GM20431 (cell line): ENCODE measurements at regions not wholly inside any gene's neighbourhood (a gene's known extent, or its start where the extent isn't known, plus 50 kb on each side); places are given as distances from the start of the nearest gene placed in this dataset.
"Not testable (repeated sequence)": the region's sequence is repeated elsewhere in the genome, so short reads cannot be mapped to it uniquely, and the experiment has no call there.

Experiments
- in situ Hi-C: fragments of 300-500 bp; cut with MseI, MboI; formaldehyde crosslinking; loops from one replicate; pipeline ENCODE4 v1.15.0; 2020; ENCODE audit warnings: low sequenced_read_pairs; ENCODE audit not compliant: unreplicated experiment

GRCh38 chr5:125412561-125413495, 666.4 kb upstream of the ZNF608 start:
- in situ Hi-C loops = no loop called here

- in situ Hi-C loops = no loop called here
Measured at GRCh38 chr5:125413496-125414274, 667.2 kb upstream of the ZNF608 start.

DNA sequence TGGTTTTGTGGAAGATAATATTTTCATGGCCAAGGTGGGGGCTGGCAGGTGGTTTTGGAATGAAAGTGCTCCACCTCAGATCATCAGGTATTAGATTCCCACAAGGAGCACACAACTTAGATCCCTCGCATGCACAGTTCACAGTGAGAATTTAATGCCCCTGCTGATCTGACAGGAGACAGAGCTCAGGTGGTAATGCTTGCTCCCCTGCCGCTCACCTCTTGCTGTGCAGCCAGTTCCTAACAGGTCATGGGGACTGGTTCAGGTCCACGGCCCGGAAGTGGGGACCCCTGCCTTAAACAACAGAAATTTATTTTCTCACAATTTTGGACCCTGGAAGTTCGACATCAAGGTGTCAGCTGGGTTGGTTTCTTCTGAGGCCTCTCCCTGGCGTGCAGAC, 668.7 kb upstream of the ZNF608 start:
- in situ Hi-C loops = no loop called here

- in situ Hi-C loops = no loop called here
Measured at GRCh38 chr5:125416055-125416454, 669.6 kb upstream of the ZNF608 start.

- in situ Hi-C loops = no loop called here
Measured at GRCh38 chr5:125421006-125421405, 674.6 kb upstream of the ZNF608 start.

DNA sequence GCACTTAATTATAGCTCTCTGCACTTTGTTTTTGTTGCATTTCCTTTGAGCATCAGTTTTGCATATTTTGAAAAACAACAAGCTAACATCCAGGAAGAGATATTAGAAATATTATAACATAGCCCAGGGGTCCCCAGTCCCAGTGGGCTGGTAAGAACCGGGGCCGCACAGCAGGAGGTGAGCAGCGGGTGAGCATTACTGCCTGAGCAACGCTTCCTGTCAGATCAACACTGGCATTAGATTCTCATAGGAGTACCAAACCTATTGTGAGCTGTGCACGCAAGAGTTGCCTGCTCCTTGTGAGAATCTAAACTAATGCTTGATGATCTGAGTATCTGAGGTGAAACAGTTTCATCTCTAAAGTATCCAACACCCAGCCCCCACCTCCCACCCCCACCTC, 675.9 kb upstream of the ZNF608 start:
- in situ Hi-C loops = no loop called here

GRCh38 chr5:125424402-125425141, 678.1 kb upstream of the ZNF608 start:
- in situ Hi-C loops = no loop called here

- in situ Hi-C loops = no loop called here
Measured at GRCh38 chr5:125429498-125429897, 683.1 kb upstream of the ZNF608 start.

- in situ Hi-C loops = no loop called here
Measured at GRCh38 chr5:125433457-125433856, 687.0 kb upstream of the ZNF608 start.

DNA sequence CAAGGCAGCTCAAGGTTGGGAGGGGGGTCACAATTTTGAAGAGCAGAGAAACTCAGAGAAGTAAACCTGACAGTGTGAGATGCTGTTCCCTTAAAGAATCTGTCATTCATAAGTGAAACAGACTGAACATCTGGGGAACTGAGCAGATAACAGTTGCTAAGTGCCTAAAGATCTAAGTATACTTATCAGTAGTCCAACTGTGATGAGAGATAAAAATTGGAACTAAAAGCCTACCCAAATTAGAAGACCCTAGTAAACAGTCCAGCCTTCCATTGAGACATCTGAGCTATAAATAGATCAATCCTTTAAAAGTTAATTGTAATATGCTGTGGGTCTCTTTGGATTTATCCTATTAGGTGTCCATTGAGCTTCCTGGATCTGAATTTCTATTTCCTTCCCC, 692.8 kb upstream of the ZNF608 start:
- in situ Hi-C loops = no loop called here

DNA sequence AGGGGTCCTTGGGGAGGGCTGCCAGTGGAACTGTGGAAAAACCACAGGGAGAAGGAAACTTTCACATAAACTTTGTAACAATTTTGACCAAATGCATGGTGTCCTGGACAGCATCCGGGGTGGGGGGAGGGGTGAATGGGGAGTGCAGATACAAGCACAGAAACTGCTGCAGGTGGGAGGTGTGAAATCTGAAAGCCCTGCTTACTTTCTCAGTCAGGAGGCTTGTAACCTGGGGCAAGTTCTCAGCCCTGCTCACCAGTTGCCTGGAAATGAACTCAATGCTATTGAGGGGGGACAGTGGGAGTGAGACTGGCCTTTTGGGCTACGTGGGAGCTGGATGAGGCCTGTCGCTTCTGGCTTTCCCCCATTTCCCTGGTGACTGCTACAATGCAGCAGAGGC, 694.5 kb upstream of the ZNF608 start:
- in situ Hi-C loops = no loop called here

- in situ Hi-C loops = no loop called here
Measured at GRCh38 chr5:125446986-125447385, 700.5 kb upstream of the ZNF608 start.

DNA sequence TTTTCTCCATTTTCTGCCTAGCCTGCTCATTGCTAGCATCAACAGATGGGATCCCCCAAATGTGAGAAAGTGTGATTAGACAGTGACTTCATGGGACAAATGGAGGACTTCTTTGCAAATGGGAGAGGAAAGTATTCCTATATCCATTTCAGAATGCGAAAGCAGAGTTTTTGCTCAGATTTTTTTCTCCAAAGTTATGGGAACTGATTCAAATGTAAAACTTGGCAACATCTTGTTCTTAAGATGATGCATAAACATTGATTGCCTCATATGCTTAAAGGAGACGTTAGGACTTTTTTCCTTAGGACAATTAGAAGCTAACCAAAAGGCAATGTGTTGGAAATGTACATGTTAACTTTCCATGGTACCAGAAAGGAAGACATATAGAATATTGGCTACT, 704.3 kb upstream of the ZNF608 start:
- in situ Hi-C loops = no loop called here

- in situ Hi-C loops = no loop called here
Measured at GRCh38 chr5:125451622-125452021, 705.2 kb upstream of the ZNF608 start.

DNA sequence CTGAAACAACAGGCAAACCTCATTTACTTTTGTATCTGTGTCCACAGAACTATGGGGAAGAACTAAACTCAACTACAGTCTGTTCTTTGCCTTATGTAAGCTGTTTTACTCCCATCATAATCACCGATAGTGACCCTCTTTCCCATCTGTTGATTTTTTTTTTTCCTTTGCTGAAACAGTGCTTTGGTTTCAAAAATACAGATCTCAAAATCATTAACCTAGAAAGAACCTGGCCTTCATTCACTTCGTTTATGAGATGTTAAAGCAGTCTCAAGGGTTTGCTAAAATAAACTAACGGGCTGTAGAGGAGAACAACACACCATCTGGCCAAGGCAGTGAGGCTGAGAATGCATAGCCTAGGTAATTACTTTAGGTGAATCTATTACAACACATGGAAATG, 706.6 kb upstream of the ZNF608 start:
- in situ Hi-C loops = no loop called here

DNA sequence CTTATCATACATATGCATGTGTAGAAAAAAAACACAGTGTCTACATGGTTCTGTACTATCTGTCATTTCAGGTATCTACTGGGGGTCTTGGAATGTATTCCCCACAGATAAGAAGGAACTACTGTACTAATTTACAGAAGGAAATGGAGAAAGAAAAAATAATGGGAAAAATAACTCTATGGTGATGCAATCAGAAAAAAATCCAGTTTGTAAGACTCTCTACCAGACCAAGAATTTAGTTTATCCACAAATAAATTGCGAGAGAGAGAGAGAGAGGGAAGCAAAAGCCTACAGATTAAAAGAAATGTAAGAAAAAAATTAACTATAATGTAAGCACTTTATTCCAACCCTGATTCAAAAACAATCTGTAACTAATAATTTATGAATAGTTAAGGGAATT, 708.6 kb upstream of the ZNF608 start:
- in situ Hi-C loops = no loop called here

- in situ Hi-C loops = not testable (repeated sequence)
Measured at GRCh38 chr5:125456005-125456404, 709.6 kb upstream of the ZNF608 start.

DNA sequence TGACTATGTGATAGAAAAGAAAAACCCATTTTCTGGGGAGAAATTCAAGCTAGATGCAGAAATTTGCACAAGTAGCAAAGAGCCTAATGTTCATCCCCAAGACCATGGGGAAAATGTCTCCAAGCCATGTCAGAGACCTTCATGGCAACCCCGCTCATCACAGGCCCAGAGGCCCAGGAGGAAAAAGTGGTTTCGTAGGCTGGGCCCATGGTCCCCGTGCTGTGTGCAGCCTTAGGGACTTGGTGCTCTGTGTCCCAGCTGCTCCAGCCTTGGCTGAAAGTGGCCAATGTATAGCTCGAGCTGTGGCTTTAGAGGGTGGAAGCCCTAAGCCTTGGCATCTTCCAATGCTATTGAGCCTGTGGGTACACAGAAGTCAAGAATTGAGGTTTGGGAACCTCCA, 711.2 kb upstream of the ZNF608 start:
- in situ Hi-C loops = no loop called here

- in situ Hi-C loops = not testable (repeated sequence)
Measured at GRCh38 chr5:125458949-125459348, 712.5 kb upstream of the ZNF608 start.

DNA sequence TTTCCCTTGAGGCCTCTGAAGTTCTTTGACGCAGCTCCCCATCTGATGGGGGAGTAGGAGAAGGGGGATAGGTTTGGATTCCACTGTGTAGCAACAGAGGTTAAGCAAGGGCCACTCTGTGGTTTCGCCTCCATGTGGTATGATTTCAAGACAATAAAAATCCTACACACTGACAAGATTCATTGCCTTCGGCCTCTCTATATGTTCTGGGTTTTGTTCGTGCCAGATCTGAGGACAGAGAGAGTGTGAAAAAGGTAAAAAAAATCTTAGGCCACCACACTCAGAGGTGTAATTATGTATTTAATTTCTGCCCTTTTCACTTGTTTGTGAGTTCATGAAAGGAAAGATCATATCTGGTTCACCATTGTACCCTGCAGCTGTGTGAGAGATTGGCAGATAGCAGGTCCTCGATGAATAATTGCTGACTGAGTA, 715.2 kb upstream of the ZNF608 start:
- in situ Hi-C loops = no loop called here
